Activated naive CD4-positive, alpha-beta T cell treated with anti-CD3 and anti-CD28 coated beads, Interleukin-2, amount 50 U/mL, for 16 hours (primary cell): ENCODE measurements at regions not wholly inside any gene's neighbourhood (a gene's known extent, or its start where the extent isn't known, plus 50 kb on each side); places are given as distances from the start of the nearest gene placed in this dataset.
"Not testable (repeated sequence)": the region's sequence is repeated elsewhere in the genome, so short reads cannot be mapped to it uniquely, and the experiment has no call there.

ENCODE experiments used
- DNase-seq: peaks from one replicate; pipeline ENCODE4 v3.0.0-alpha.2; 2020

GRCh38 chr1:73452522-73452921 lies 745.5 kb downstream of the LRRIQ3 start:
- DNase-seq: no peak

DNA sequence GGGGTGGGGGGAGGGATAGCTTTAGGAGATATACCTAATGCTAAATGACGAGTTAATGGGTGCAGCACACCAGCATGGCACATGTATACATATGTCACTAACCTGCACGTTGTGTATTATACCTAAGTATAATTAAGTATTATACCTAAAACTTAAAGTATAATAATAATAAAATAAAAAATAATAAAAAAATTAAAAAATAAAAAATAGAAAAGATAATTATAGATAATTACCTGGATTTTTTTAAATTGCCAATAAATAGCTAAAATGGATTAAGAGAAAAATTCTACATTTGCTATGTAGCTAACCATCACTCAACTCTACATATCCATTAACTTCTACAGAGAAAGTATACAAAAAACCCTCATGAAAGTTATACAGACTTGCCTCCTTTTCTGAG lies 747.3 kb downstream of the LRRIQ3 start:
- not testable (repeated sequence) for DNase-seq

- DNase-seq: no peak
Measured at GRCh38 chr1:73411479-73411878, 786.5 kb downstream of the LRRIQ3 start.

DNA sequence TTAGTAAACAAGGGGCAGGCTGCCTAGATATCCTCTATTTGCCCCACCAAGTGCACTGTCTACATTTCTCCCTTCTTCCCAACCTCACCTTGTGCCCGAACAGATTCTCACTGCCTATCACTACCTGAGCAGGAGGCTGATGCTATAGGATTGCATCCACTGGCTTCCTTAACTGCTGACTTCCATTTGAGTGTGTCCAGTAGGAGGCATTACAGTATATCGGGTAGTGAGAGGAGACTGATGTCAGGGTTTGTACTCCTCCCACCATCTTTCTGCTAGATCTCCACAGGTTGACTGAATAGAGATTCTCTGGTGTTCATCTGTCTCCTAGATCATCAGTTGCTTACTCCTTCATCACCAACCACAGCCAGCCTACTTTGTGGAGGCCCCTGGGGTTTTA lies 796.3 kb downstream of the LRRIQ3 start:
- no peak for DNase-seq

- DNase-seq: no peak
Measured at GRCh38 chr1:73382966-73383365, 815.0 kb downstream of the LRRIQ3 start.

DNA sequence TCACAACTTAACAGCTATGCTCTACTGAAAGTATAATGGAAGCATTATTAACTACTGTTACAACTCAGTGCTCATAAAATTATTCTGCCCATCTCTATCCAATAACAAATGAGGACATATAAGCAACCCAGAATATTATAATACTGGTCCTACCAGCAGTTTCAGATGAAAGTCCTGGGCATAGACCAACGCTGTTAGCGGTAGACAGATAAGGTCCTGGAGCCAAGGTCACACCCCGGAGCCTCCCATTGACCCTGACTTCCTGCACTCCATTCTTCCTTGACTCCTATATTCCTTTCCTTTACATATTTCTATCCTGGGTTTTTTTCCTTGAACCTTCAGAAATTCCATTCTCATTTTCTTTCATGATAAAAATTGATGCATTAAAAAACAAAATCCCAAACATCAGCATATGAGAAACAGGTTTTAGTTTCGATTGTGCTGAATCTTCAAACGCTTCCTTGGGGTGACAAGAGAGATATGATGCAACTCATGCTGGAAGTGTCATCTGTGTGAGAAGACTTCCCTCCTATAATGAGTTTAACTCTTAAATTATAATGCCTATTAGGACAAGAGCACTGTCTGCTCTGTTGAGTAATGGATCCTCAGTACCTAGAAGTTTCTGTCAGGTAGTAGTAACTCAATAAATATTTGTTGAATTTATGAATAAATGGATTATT lies 831.1 kb downstream of the LRRIQ3 start:
- DNase-seq: no peak

- DNase-seq: no peak
Measured at GRCh38 chr1:73359001-73359400, 839.0 kb downstream of the LRRIQ3 start.

GRCh38 chr1:73356485-73356884 lies 841.5 kb downstream of the LRRIQ3 start:
- no peak for DNase-seq

DNA sequence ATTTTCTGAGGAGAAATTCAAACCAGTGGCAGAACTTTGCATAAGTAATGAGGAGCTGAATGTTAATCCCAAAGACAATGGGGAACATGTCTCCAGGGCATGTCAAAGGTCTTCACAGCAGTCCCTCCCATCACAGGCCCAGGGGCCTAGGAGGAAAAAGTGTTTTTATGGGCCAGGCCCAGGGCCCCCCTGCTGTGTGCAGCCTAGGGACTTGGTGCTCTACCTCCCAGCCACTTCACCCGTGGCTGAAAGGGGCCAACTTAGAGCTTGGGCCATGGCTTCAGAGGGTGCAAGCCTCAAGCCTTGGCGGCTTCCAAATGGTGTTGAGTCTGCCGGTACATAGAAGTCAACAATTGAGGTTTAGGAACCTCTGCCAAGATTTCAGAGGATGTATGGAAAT lies 854.0 kb downstream of the LRRIQ3 start:
- DNase-seq: no peak

DNA sequence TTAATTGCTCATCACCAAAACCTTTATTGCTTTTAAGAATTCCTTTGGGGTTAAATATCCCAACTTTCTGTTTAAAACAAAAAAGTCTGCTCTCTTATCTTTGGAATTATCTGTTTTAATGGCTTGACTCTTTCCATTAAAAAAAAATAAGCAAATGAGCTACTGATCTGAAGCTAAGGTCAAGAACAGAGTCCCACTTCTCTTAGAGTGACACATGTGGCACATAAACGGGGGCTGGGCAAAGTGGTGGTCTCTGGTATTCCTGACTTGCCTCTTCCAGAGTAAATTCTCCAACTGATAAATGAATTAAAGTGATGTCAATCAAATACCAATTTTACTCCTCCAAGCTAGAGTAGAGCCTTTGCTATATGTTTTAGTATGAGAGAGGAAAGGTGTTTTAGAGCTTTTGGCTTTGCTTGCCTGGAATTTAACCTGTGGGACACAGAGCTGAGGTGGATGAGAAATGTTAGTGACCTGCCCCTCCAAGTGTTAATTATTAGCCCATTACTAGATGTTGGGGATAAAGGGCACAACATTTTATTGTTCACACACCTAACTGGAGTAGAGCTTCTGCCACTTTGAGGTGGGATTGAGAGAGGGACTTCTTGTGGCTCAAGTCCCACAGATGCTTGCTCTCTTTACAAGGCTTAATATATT lies 864.0 kb downstream of the LRRIQ3 start:
- DNase-seq: no peak

- DNase-seq: no peak
Measured at GRCh38 chr1:73331726-73332125, 866.2 kb downstream of the LRRIQ3 start.

- DNase-seq: no peak
Measured at GRCh38 chr1:73327998-73328397, 870.0 kb downstream of the LRRIQ3 start.

DNA sequence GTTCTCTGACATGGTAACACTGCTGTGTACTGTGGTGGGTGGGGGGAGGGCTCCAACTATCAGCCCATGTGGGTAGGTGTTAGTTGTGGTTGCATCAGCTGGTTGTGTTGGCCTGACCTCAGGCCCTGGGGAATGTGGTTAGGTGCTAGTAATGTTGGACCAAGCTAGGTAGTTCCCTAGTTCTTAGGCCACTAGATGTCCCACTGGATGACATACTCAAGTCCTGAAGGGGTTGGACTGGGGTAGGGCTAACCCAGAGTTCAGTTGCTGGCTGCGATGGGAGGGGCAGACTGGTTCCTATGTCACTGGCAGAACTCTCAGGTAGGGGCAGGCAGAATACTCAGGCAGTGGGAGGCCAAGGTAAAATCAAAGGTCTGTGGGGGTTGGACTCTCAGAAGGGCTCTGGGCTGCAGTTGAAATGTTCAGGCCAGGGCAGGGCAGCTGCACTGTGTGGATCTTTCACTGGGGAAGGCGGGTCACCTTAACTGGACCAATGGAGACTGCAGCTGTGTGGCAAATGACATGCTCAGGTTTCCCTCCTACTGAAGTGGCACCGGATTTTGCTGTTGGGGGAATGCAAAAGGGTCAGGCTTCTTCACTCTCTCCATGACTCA lies 870.7 kb downstream of the LRRIQ3 start:
- no peak for DNase-seq

GRCh38 chr1:73326663-73327062 lies 871.3 kb downstream of the LRRIQ3 start:
- DNase-seq: no peak

- no peak for DNase-seq
Measured at GRCh38 chr1:73310797-73311381, 887.1 kb downstream of the LRRIQ3 start.

DNA sequence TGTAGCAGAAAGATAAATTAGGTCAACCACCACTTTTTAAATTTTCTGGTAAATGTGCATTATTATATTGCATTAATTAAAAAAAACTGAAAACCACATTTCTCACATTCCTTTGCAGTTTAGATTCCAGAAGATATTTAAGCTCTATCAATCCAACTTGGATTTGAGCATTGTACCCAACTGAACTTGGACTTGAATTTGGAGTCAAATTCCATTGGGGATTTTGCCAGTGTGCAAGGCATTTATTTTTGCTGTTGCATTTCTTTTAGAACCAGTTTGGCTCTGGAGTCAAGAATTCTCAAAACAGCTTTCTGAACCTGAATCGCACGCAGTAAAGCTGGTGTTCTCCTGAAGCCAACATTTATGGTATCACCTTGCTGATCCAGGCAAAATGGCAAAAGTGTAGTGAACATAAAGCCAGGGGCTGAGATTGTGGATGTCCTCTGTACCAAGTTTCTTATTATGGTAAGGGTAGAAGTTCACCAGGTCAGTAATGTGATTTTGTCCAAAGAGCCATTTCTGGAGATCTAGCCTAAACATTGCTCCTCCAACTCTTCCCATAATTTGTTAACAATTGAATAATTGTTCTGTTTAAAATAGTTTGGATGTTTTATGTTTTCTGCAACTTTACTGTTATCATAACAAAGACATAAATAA lies 890.9 kb downstream of the LRRIQ3 start:
- DNase-seq: no peak

GRCh38 chr1:73273886-73274285 lies 924.1 kb downstream of the LRRIQ3 start:
- no peak for DNase-seq

DNA sequence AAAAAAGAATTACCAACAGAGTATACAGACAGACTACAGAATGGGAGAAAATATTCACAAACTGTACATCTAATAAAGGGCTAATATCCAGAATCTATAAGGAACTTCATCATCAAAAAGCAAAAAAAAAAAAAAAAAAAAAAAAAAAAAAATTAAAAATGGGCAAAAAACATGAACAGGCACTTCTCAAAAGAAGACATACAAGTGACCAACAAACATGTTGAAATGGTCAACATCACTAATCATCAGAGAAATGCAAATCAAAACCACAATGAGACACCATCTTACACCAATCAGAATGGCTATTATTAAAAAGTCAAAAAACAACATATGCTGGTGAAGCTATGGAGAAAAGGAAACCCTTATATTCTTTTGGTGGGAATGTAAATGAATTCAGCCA lies 952.8 kb downstream of the LRRIQ3 start:
- DNase-seq: not testable (repeated sequence)

- DNase-seq: no peak
Measured at GRCh38 chr1:73218995-73219546, 936.7 kb upstream of the NEGR1 start.

GRCh38 chr1:73205294-73205973 lies 923.1 kb upstream of the NEGR1 start:
- no peak for DNase-seq

- no peak for DNase-seq
Measured at GRCh38 chr1:73197972-73198371, 915.6 kb upstream of the NEGR1 start.

GRCh38 chr1:73194965-73195364 lies 912.6 kb upstream of the NEGR1 start:
- DNase-seq: no peak

GRCh38 chr1:73183581-73183980 lies 901.2 kb upstream of the NEGR1 start:
- DNase-seq: not testable (repeated sequence)
